ENCODE measurements at regions not wholly inside any gene's neighbourhood (a gene's known extent, or its start where the extent isn't known, plus 50 kb on each side); places are given as distances from the start of the nearest gene placed in this dataset.

GRCh38 chr3:74233091-74233490, 381.4 kb downstream of the CNTN3 start (continued):
- TF ChIP-seq STAT6 (CRISPR knock-in tag; conservative IDR thresholded peaks at IDR 0.05; ENCODE audit: low read depth) (no peak), ZNF281 (CRISPR knock-in tag; IDR thresholded peaks at IDR 0.05) (no peak)

DNA sequence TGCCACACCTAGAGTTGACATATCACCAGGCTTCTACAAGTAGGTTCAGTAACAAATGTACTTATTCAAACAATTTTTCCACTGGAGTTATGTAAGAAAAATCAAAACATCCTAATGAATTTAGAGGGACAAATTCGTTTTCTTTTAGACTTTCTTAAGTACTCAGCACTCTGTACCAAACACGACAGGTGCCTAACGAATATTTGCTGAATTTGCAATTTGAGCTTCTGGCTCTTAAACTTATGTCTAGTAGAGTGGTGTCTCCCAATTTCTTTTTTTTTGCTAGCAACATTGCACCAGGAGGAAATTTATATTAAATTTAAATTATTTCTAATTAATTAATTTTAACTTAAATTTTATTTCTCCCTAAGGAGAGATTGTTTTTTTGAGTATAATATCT, 397.0 kb downstream of the CNTN3 start:
- no peak overlapping the region for H3K27ac Mint-ChIP-seq
- H3K4me1 Mint-ChIP-seq: no peaks in the 10 kb centered on the region
- no peak for DNase-seq (ENCODE audit: low spot score)
- ChIA-PET POLR2A (no interaction called here), CTCF (no interaction called here)
- H3K9me3 Mint-ChIP-seq: peaks cover 2% of the 10 kb centered on the region
- TF ChIP-seq MAX (CRISPR knock-in tag; IDR thresholded peaks at IDR 0.05) (no peak), FOXK1 (CRISPR knock-in tag; IDR thresholded peaks at IDR 0.05) (no peak), GTF2I (CRISPR knock-in tag; conservative IDR thresholded peaks at IDR 0.05) (no peak), RORB (CRISPR knock-in tag; IDR thresholded peaks at IDR 0.05) (no peak), NR1H2 (CRISPR knock-in tag; IDR thresholded peaks at IDR 0.05) (no peak)
- TF ChIP-seq, protein P1, sequence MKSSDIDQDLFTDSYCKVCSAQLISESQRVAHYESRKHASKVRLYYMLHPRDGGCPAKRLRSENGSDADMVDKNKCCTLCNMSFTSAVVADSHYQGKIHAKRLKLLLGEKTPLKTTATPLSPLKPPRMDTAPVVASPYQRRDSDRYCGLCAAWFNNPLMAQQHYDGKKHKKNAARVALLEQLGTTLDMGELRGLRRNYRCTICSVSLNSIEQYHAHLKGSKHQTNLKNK (CRISPR knock-in tag; IDR thresholded peaks at IDR 0.05): no peak
- TF ChIP-seq, protein P2, sequence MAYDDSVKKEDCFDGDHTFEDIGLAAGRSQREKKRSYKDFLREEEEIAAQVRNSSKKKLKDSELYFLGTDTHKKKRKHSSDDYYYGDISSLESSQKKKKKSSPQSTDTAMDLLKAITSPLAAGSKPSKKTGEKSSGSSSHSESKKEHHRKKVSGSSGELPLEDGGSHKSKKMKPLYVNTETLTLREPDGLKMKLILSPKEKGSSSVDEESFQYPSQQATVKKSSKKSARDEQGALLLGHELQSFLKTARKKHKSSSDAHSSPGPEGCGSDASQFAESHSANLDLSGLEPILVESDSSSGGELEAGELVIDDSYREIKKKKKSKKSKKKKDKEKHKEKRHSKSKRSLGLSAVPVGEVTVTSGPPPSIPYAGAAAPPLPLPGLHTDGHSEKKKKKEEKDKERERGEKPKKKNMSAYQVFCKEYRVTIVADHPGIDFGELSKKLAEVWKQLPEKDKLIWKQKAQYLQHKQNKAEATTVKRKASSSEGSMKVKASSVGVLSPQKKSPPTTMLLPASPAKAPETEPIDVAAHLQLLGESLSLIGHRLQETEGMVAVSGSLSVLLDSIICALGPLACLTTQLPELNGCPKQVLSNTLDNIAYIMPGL (CRISPR knock-in tag; IDR thresholded peaks at IDR 0.05): no peak
- no peak for ATAC-seq
- no peak overlapping the region for H3K4me3 Mint-ChIP-seq
- H3K36me3 Mint-ChIP-seq: no peaks in the 10 kb centered on the region
- no peaks in the 10 kb centered on the region for H3K27me3 Mint-ChIP-seq (ENCODE audit: low read depth)

- ATAC-seq (no peak), DNase-seq (ENCODE audit: low spot score) (no peak)
- TF ChIP-seq IRF2 (CRISPR knock-in tag; IDR thresholded peaks at IDR 0.05; ENCODE audit: borderline replicate concordance, low read depth): no peak
- TF ChIP-seq, protein P3, sequence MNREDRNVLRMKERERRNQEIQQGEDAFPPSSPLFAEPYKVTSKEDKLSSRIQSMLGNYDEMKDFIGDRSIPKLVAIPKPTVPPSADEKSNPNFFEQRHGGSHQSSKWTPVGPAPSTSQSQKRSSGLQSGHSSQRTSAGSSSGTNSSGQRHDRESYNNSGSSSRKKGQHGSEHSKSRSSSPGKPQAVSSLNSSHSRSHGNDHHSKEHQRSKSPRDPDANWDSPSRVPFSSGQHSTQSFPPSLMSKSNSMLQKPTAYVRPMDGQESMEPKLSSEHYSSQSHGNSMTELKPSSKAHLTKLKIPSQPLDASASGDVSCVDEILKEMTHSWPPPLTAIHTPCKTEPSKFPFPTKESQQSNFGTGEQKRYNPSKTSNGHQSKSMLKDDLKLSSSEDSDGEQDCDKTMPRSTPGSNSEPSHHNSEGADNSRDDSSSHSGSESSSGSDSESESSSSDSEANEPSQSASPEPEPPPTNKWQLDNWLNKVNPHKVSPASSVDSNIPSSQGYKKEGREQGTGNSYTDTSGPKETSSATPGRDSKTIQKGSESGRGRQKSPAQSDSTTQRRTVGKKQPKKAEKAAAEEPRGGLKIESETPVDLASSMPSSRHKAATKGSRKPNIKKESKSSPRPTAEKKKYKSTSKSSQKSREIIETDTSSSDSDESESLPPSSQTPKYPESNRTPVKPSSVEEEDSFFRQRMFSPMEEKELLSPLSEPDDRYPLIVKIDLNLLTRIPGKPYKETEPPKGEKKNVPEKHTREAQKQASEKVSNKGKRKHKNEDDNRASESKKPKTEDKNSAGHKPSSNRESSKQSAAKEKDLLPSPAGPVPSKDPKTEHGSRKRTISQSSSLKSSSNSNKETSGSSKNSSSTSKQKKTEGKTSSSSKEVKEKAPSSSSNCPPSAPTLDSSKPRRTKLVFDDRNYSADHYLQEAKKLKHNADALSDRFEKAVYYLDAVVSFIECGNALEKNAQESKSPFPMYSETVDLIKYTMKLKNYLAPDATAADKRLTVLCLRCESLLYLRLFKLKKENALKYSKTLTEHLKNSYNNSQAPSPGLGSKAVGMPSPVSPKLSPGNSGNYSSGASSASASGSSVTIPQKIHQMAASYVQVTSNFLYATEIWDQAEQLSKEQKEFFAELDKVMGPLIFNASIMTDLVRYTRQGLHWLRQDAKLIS (CRISPR knock-in tag; IDR thresholded peaks at IDR 0.05; ENCODE audit: borderline replicate concordance): no peak
- no peak for TF ChIP-seq OVOL2 (CRISPR knock-in tag; IDR thresholded peaks at IDR 0.05; ENCODE audit: borderline replicate concordance)
- TF ChIP-seq ELF4 (CRISPR knock-in tag; IDR thresholded peaks at IDR 0.05; ENCODE audit: low read depth): no peak
- TF ChIP-seq ARID4B (CRISPR knock-in tag; IDR thresholded peaks at IDR 0.05; ENCODE audit: borderline replicate concordance): no peak
- TF ChIP-seq E2F1 (CRISPR knock-in tag; IDR thresholded peaks at IDR 0.05): no peak
- no peak for TF ChIP-seq FOXJ3 (CRISPR knock-in tag; IDR thresholded peaks at IDR 0.05; ENCODE audit: borderline replicate concordance)
- Mint-ChIP-seq H3K9me3 (no peaks in the 10 kb centered on the region), H3K4me1 (no peaks in the 10 kb centered on the region), H3K4me3 (no peak overlapping the region), H3K36me3 (no peaks in the 10 kb centered on the region), H3K27ac (no peak overlapping the region), H3K27me3 (ENCODE audit: low read depth) (no peaks in the 10 kb centered on the region)
- POLR2A ChIA-PET: no interaction called here
- CTCF ChIA-PET: no interaction called here
Measured at GRCh38 chr3:74214286-74214685, 400.2 kb downstream of the CNTN3 start.
